Astrocyte of the hippocampus (primary cell): ENCODE measurements at regions not wholly inside any gene's neighbourhood (a gene's known extent, or its start where the extent isn't known, plus 50 kb on each side); places are given as distances from the start of the nearest gene placed in this dataset.
A peak's percentile ranks its signal among the peaks of the same experiment; 100 is the strongest.

Experiments
- DNase-seq: peaks from one replicate; pipeline ENCODE4 v3.0.0; 2011; ENCODE audit warnings: low read depth, low spot score

- DNase-seq, result no peak
Measured at GRCh38 chr12:68102731-68103130, 56.8 kb downstream of the IFNG start.

GRCh38 chr12:68102163-68102562 lies 57.4 kb downstream of the IFNG start:
- DNase-seq, result no peak

- no peak for DNase-seq
Measured at GRCh38 chr12:68100241-68100640, 59.3 kb downstream of the IFNG start.

- no peak for DNase-seq
Measured at GRCh38 chr12:68098939-68099338, 60.6 kb downstream of the IFNG start.

- DNase-seq, result no peak
Measured at GRCh38 chr12:68097386-68097785, 62.2 kb downstream of the IFNG start.

- DNase-seq, result no peak
Measured at GRCh38 chr12:68094645-68095395, 64.7 kb downstream of the IFNG start.

GRCh38 chr12:68094195-68094594 lies 65.3 kb downstream of the IFNG start:
- no peak for DNase-seq

GRCh38 chr12:68092976-68093375 lies 66.6 kb downstream of the IFNG start:
- no peak for DNase-seq

- no peak for DNase-seq
Measured at GRCh38 chr12:68089101-68089500, 70.4 kb downstream of the IFNG start.

- no peak for DNase-seq
Measured at GRCh38 chr12:68086019-68086603, 73.4 kb downstream of the IFNG start.

GRCh38 chr12:68081561-68081960 lies 78.0 kb downstream of the IFNG start:
- no peak for DNase-seq

- peak; percentile 6 for DNase-seq
Measured at GRCh38 chr12:68080577-68080976, 79.0 kb downstream of the IFNG start.

- DNase-seq, result no peak
Measured at GRCh38 chr12:68078737-68079136, 80.8 kb downstream of the IFNG start.

GRCh38 chr12:68075416-68075815 lies 84.1 kb downstream of the IFNG start:
- no peak for DNase-seq

GRCh38 chr12:68074306-68075027 lies 85.1 kb downstream of the IFNG start:
- no peak for DNase-seq

GRCh38 chr12:68070957-68071356 lies 81.7 kb downstream of the IFNG-AS1 start:
- no peak for DNase-seq
